PC-3 (cell line): ENCODE measurements at regions not wholly inside any gene's neighbourhood (a gene's known extent, or its start where the extent isn't known, plus 50 kb on each side); places are given as distances from the start of the nearest gene placed in this dataset.

Source experiments
- ATAC-seq: fragments of 200-7000 bp; cut with Tn5 transposase; 2 replicates; pipeline ENCODE4 v1.9.1; 2020; ENCODE audit warnings: mild to moderate bottlenecking, moderate library complexity
- BruUV-seq: library from RNA; stranded (reverse); fragments of 400-500 nt; replicated peaks from 2 replicates; lab custom pipeline; 2021; lab: Mats Ljungman, UMichigan
- CTCF ChIA-PET: fragments of 300-600 bp; sonication (Branson Sonifier 250); formaldehyde crosslinking; loops from one replicate; lab custom pipeline; 2022; ENCODE audit warnings: antibody characterized with exemption; lab: Charles Lee
- POLR2A ChIA-PET: fragments of 300-600 bp; sonication (Branson Sonifier 250); formaldehyde crosslinking; loops from one replicate; lab custom pipeline; 2022; ENCODE audit warnings: antibody characterized with exemption; ENCODE audit not compliant: unreplicated experiment; lab: Charles Lee
- DNase-seq: peaks from one replicate; pipeline ENCODE4 v3.0.0-alpha.2; 2015
- H2AFZ ChIP-seq: fragments of 300-600 bp; sonication (generic); 2 replicates; pipeline ENCODE4 v1.6.0; 2016; ENCODE audit warnings: antibody characterized with exemption, low read length
- H3F3A ChIP-seq: fragments of 300-600 bp; sonication (generic); one replicate; pipeline ENCODE4 v1.6.0; 2017; ENCODE audit warnings: antibody characterized with exemption, low read length, control low read depth, mild to moderate bottlenecking; ENCODE audit not compliant: unreplicated experiment
- H3K27ac ChIP-seq: fragments of 300-600 bp; sonication (generic); 2 replicates; pipeline ENCODE4 v1.5.1; 2016; ENCODE audit warnings: mild to moderate bottlenecking, low read length
- H3K27me3 ChIP-seq: fragments of 300-600 bp; sonication (generic); 2 replicates; pipeline ENCODE4 v1.6.1; 2016; ENCODE audit warnings: low read length, mixed read lengths
- H3K36me3 ChIP-seq: fragments of 300-600 bp; sonication (generic); 2 replicates; pipeline ENCODE4 v1.6.1; 2016; ENCODE audit warnings: low read depth, mixed run types, low read length, mixed read lengths
- H3K4me1 ChIP-seq: fragments of 300-600 bp; sonication (generic); 2 replicates; pipeline ENCODE4 v1.5.1; 2016; ENCODE audit warnings: low read length; ENCODE audit not compliant: insufficient read depth
- H3K4me2 ChIP-seq: fragments of 300-600 bp; sonication (generic); 2 replicates; pipeline ENCODE4 v1.6.0; 2016; ENCODE audit warnings: low read length
- H3K4me3 ChIP-seq: fragments of 300-600 bp; sonication (generic); 2 replicates; pipeline ENCODE4 v1.5.1; 2016; ENCODE audit warnings: mild to moderate bottlenecking, low read length, mixed read lengths
- H3K79me2 ChIP-seq: fragments of 300-600 bp; sonication (generic); 2 replicates; pipeline ENCODE4 v1.6.1; 2017; ENCODE audit warnings: low read length, mixed read lengths
- H3K9ac ChIP-seq: fragments of 300-600 bp; sonication (generic); 2 replicates; pipeline ENCODE4 v1.6.0; 2016; ENCODE audit warnings: mild to moderate bottlenecking, low read length
- H3K9me2 ChIP-seq: fragments of 300-600 bp; sonication (generic); replicated peaks from 2 replicates; pipeline ENCODE4 v1.6.1; 2016; ENCODE audit warnings: mixed run types, low read length, mixed read lengths
- H3K9me3 ChIP-seq: fragments of 300-600 bp; sonication (generic); 2 replicates; pipeline ENCODE4 v1.6.1; 2016; ENCODE audit warnings: low read length, mixed read lengths
- H4K20me1 ChIP-seq: fragments of 300-600 bp; sonication (generic); 2 replicates; pipeline ENCODE4 v1.6.1; 2016; ENCODE audit warnings: low read length, mixed read lengths
- EZH2 ChIP-seq: fragments of 300-600 bp; sonication (generic); IDR thresholded peaks from one replicate; pipeline ENCODE4 v1.6.1; 2017; ENCODE audit warnings: antibody characterized with exemption, mild to moderate bottlenecking, low read length; ENCODE audit not compliant: unreplicated experiment
- EZH2phosphoT487 ChIP-seq: fragments of 300-600 bp; sonication (generic); IDR thresholded peaks from 2 replicates; pipeline ENCODE4 v1.6.1; 2018; ENCODE audit warnings: mild to moderate bottlenecking, antibody characterized with exemption, low read length, borderline replicate concordance
- intact Hi-C: fragments of 100-400 bp; cut with micrococcal nuclease; formaldehyde crosslinking; loops from 2 replicates; pipeline ENCODE4 v1.9.0; 2023
- TF ChIP-seq, protein P1 (sequence below): fragments of 300-600 bp; sonication (generic); conservative IDR thresholded peaks from 2 replicates; pipeline ENCODE4 v1.5.1; 2017; ENCODE audit warnings: antibody characterized with exemption, low read depth, mild to moderate bottlenecking, low read length

DNA sequence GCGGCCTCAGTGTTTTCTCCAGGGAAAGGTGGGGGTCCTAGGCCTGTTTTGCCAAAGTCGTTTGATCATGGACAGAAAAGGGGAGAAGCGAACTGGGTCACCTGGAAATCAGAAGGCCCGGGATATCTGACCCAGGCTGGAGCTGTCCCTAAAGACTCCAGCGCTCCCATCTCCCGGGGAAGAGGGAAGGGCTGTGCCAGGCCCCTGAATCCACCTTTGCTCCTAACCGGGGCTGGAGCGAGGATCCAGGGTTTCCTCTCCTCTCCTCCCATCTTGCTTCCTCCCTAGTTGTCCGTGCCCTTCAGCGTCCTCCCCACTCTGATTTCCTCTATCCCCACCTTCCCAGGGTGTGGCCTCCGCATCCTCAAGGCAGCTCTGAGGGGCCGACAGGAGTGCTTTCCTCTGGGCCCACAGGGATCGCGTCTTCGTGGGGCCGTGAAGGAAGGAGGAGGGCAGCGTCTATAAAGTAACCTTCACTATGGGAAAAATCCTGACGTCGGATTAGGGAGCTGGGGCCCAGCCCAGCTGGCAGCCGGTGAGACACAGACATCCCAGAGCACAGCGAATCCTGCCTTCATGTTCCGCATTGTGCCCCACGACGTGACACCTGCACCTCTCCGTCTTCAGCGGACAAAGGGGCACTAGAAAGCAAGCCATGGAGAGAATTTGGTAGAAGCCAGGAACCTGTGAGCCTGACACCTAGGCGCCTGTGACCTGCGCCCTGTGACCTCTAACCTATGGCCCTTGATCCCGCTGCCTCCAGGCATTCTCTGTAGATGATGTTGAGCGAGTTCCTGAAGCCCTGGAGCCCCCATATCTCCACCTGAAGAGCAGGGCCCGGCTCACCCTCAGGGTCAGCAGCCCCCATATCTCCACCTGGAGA lies 212.7 kb upstream of the SALL3 start:
- H3K27me3 ChIP-seq, result peaks cover 80% of the 10 kb centered on the region
- intact Hi-C loops, result no loop called here
- TF ChIP-seq EZH2 (no peak), EZH2phosphoT487 (no peak)
- TF ChIP-seq, protein P1, sequence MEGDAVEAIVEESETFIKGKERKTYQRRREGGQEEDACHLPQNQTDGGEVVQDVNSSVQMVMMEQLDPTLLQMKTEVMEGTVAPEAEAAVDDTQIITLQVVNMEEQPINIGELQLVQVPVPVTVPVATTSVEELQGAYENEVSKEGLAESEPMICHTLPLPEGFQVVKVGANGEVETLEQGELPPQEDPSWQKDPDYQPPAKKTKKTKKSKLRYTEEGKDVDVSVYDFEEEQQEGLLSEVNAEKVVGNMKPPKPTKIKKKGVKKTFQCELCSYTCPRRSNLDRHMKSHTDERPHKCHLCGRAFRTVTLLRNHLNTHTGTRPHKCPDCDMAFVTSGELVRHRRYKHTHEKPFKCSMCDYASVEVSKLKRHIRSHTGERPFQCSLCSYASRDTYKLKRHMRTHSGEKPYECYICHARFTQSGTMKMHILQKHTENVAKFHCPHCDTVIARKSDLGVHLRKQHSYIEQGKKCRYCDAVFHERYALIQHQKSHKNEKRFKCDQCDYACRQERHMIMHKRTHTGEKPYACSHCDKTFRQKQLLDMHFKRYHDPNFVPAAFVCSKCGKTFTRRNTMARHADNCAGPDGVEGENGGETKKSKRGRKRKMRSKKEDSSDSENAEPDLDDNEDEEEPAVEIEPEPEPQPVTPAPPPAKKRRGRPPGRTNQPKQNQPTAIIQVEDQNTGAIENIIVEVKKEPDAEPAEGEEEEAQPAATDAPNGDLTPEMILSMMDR, result no peak
- BruUV-seq, result no TSS peak
- no peak for DNase-seq
- H3K36me3 ChIP-seq, result no peaks in the 10 kb centered on the region
- no peak overlapping the region for H2AFZ ChIP-seq
- H3K9me3 ChIP-seq, result no peaks in the 10 kb centered on the region
- H3K4me3 ChIP-seq, result no peak overlapping the region
- no peaks in the 10 kb centered on the region for H4K20me1 ChIP-seq
- H3F3A ChIP-seq, result no peaks in the 10 kb centered on the region
- no peak overlapping the region for H3K9ac ChIP-seq
- H3K9me2 ChIP-seq, result no peaks in the 10 kb centered on the region
- CTCF ChIA-PET, result no interaction called here
- no peak overlapping the region for H3K27ac ChIP-seq
- H3K4me2 ChIP-seq, result no peak overlapping the region
- no peaks in the 10 kb centered on the region for H3K4me1 ChIP-seq
- H3K79me2 ChIP-seq, result no peaks in the 10 kb centered on the region
- ATAC-seq, result no peak
- POLR2A ChIA-PET, result no interaction called here

DNA sequence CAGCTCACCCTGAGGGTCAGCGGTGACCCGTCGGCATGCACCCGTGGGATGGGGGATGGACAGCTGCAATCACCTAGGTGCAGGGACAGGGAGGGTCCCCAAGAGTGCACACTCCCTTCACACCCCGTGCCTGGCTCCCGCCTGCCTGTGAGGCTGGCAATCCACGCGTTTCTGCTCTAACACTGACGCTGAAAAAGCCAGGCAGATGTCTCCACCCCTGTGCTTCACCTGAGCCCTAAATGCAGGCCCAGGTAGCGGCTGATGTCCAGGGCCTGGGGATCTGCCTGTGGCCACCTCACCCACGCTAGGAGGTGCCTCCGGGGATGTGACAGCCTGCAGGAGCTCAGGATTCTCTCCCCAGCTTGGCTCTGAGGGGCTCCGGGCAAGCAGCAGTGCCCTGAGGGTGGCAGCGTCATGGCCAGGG lies 212.0 kb upstream of the SALL3 start:
- no peaks in the 10 kb centered on the region for H3K36me3 ChIP-seq
- no peak for ATAC-seq
- H3K4me3 ChIP-seq, result no peak overlapping the region
- no peak overlapping the region for H3K4me2 ChIP-seq
- peaks cover 88% of the 10 kb centered on the region for H3K27me3 ChIP-seq
- H2AFZ ChIP-seq, result no peak overlapping the region
- no peaks in the 10 kb centered on the region for H3K79me2 ChIP-seq
- H3K4me1 ChIP-seq, result no peaks in the 10 kb centered on the region
- H4K20me1 ChIP-seq, result no peaks in the 10 kb centered on the region
- no peaks in the 10 kb centered on the region for H3K9me3 ChIP-seq
- BruUV-seq, result no TSS peak
- H3K9ac ChIP-seq, result no peak overlapping the region
- H3K9me2 ChIP-seq, result no peaks in the 10 kb centered on the region
- no peak for DNase-seq
- TF ChIP-seq, protein P1, result no peak
- TF ChIP-seq EZH2phosphoT487 (no peak), EZH2 (no peak)
- CTCF ChIA-PET, result no interaction called here
- no peak overlapping the region for H3K27ac ChIP-seq
- intact Hi-C loops, result no loop called here
- H3F3A ChIP-seq, result no peaks in the 10 kb centered on the region
- POLR2A ChIA-PET, result no interaction called here

DNA sequence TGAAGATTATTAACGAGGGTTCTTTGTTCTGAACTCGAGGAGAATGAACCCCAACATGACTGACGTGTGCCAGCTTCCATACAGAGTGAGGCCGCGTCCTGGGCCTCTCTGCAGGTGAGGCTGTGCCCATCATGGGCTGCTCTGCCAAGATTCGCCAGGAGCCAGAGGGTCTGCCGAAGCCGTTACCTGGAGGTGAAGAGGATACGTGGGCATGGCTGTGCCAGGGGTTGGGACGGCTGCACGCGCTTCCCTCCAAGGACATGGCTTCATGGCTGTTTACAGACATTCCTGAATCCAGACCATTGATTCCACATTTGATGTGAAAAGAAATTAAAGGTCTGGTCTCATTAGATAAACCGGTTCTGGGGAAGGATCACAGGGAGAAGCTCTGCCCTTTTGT lies 211.4 kb upstream of the SALL3 start:
- TF ChIP-seq, protein P1, result no peak
- TF ChIP-seq EZH2phosphoT487, result no peak
- no peak for TF ChIP-seq EZH2
- ATAC-seq (no peak), DNase-seq (no peak)
- Histone ChIP-seq H3K27ac (no peak overlapping the region), H3K4me3 (no peak overlapping the region), H3K4me1 (no peaks in the 10 kb centered on the region), H3K9me3 (no peaks in the 10 kb centered on the region), H3K36me3 (no peaks in the 10 kb centered on the region), H3K9ac (no peak overlapping the region), H3F3A (no peaks in the 10 kb centered on the region), H4K20me1 (no peaks in the 10 kb centered on the region), H3K27me3 (peaks cover 91% of the 10 kb centered on the region), H3K4me2 (no peak overlapping the region), H3K79me2 (no peaks in the 10 kb centered on the region), H3K9me2 (no peaks in the 10 kb centered on the region), H2AFZ (no peak overlapping the region)
- no TSS peak for BruUV-seq
- intact Hi-C loops, result no loop called here
- POLR2A ChIA-PET, result no interaction called here
- CTCF ChIA-PET, result no interaction called here
